ENCODE measurements at regions not wholly inside any gene's neighbourhood (a gene's known extent, or its start where the extent isn't known, plus 50 kb on each side); places are given as distances from the start of the nearest gene placed in this dataset.
"Not testable (repeated sequence)": the region's sequence is repeated elsewhere in the genome, so short reads cannot be mapped to it uniquely, and the experiment has no call there.

DNA sequence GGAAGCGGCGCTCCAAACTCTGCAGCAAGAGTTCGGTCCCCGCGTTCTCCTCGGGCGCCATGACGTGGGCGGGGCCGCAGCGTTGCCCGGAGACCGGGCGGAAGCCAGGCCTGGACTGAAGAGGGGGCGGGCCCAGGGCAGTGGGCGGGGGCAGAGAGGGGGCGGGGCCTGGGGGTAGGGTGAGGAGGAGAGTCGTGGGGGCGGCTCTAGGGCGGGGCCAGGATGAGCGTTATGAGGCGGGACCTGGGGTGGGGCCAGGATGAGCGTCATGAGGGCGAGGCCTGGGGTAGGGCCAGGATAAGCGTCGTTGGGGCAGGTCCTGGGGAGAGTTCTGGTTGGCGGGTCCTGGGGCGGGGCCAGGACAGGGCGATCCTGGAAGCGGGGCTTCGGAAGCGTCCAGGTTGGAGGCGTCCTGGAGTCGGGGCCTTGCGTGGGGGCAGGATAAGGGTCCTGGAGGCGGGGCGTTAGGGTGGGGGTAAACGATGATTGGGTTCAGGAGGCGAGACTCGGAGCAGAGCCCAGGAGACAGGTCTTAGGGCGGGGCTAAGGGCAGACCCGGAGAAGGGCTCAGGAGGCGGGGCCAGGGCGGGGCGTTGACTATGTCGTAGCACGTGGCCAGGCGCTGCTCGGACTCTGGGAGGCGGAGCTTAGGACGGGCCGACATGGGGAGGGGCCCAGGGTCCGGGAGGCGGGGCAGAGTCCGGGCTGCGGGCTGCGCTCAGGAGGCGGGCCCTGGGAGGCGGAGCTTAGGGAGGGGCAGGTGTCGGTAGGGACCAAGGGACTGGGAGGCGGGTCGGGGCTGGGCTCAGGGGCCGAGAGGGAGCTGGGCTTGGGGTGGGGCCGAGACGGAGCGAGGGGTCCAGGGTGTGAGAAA, 131.1 kb upstream of the ALDH3B2 start:
- peak; percentile 99 for DNase-seq (ENCODE audit: low read depth, low spot score)

DNA sequence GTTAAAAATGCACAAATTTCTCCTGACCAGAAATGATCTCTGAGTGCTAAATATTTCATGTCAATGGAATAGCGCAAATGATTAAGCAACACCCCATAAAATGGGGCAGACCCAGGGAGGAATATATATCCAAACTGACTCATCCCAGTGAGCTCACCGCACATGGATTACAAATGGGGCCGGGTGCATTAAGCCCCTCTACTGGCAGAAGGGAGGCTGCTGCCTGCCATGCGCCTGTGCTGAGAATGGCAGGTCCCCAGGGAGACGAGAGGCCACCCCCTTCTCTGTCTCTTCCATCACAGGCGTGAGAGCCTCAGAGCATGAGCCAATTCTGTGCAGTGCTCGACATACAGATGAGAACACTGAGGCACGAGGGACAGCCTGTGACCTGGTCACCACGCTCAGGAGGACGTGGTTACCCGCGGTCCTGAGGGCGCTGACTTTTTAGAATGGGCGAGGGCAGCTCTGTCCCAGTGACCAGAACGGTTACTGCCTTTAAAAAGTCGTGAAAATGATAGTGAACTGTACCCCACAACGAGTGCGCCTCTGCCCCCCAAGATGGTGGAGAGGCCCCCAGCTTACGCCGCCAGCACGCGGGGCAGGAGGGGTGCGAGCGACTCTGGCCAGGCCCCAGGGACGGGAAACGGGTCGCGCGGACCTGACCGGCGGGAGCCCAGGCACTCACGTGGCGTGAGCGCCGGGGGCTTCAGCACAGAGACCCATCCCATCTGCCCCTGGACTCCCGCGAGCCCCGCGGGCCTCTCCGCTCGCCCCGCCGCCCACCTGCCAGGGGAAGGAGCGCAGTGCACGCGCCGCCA, 130.2 kb upstream of the ALDH3B2 start:
- DNase-seq (ENCODE audit: low read depth, low spot score): not testable (repeated sequence)

GRCh38 chr11:67803519-67803918, 129.1 kb upstream of the ALDH3B2 start:
- DNase-seq (ENCODE audit: low read depth, low spot score): not testable (repeated sequence)

DNA sequence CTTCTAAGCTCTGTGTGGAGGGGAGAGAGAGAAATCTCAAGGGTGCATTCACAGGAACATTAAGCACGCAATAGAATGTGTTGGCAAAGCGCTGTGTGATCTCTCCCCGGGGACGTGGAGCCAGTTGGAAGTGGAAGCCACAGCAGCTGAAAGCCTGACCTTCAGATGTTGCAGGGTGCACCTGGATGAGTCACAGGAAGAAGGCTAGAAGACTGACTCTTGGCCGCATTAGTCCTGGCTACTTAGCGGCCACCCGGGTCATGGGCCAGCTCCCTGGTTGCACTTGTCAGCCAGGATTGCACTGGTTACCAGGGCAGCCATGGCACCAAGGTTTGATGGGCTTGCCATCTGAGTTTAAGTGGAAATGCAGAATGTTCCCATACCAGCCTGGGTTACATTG, 128.6 kb upstream of the ALDH3B2 start:
- DNase-seq (ENCODE audit: low read depth, low spot score): not testable (repeated sequence)

- not testable (repeated sequence) for DNase-seq (ENCODE audit: low read depth, low spot score)
Measured at GRCh38 chr11:67802623-67803022, 128.2 kb upstream of the ALDH3B2 start.

GRCh38 chr11:67801397-67801796, 127.0 kb upstream of the ALDH3B2 start:
- DNase-seq (ENCODE audit: low read depth, low spot score): not testable (repeated sequence)

DNA sequence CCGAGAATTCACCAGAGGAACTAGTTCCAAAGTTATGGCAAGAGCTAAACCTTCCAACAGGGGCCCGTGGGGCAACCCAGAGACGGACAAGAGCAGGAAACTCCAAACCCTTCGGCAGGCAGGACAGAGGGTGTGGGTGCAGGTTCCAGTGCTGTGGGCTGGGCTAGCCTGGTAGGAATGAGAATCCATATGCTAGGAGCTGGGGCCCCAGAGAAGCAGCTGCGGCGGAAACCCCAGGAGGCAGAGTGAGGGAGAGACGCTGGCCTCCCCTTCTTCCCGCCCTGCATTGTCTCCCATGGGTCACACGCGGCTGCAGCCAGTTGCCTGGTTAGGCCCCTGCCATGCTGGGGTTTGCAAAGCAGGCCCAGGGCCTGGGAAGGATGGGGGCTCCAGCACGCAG, 126.2 kb upstream of the ALDH3B2 start:
- DNase-seq (ENCODE audit: low read depth, low spot score): not testable (repeated sequence)

GRCh38 chr11:67799808-67800207, 125.4 kb upstream of the ALDH3B2 start:
- not testable (repeated sequence) for DNase-seq (ENCODE audit: low read depth, low spot score)

DNA sequence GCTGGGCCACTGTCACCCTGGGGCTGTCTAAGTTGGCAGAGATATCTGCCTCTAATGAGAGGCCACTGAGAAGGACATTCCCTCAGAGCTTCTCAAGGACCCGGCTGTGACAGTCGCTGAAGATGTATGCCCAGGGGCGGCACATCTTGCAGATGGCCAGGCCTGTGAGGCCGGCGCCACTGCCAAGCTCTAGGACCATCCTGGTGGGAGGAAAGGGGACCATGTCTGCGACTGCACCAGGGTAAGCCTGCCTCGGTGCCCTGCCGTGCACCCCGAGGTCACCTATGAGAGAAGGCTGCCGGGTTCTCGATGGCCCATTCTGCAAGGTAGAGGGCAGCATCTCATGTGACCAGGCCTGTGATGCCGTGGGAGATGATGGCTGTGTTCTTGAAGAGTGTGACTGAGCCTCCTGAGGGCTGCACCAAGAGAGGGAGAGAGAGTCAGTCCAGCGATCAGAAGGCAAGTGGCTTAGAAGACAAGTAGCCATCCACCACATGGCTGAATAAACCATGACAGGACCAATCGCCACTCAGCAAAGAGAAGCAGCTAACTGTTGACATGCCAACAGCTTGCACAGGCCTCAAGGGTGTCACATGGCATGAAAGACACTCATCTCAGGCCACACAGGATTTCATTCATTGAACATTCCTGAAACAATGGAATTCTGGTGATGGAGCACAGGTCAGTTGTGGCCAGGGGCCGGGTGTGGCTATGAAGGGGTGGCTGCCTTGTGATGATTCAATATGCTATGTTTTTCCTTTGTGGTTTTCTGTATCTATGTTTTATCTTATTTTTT, 123.5 kb upstream of the ALDH3B2 start:
- DNase-seq (ENCODE audit: low read depth, low spot score): not testable (repeated sequence)

- no peak for DNase-seq (ENCODE audit: low read depth, low spot score)
Measured at GRCh38 chr11:67795746-67796145, 121.3 kb upstream of the ALDH3B2 start.

DNA sequence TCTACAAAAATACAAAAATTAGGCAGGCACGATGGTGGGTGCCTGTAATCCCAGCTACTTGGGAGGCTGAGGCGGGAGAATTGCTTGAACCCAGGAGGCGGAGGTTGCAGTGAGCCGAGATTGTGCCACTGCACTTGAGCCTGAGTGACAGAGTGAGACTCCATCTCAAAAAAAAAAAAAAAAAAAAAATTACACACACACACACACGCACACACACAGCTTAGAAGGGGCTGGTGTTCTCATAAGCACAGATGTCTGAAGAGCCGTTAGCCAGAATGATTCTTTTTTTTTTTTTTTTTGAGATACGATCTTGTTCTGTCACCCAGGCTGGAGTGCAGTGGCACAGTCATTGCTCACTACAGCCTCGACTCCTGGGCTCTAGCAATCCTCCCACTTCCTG, 119.3 kb upstream of the ALDH3B2 start:
- not testable (repeated sequence) for DNase-seq (ENCODE audit: low read depth, low spot score)

DNA sequence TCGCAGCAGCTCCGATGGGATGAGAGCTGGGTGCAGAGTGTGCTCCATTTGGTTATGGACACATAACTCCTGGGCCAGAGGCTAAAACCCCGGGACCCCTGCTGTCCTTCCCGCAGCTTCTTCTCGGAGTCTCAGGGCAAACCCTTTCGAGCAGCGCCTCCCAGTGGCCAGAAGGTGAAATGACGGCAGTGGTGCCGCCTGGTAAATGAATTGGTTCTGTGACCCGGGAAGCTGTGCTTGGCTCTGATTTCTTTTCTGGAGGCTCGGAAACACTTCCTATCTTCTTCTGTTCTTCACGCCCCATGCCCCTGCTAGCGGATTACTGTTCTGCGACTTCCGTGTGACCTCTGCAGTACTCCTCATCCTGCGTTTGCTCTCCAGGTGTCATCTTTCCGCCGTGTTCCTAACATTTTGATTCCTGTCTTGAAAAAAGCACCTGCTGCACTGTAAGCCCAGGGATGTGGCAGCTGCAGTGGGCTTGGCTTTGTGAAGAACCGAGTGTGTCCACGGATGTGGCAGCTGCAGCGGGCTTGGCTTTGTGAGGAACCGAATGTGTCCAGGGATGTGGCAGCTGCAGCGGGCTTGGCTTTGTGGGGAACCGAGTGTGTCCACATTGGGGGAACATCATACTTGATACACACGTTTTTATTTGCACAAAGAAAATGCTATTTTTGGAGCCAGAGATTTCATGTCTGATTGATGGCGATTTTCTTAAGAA, 118.0 kb upstream of the ALDH3B2 start:
- peak; percentile 58 for DNase-seq (ENCODE audit: low read depth, low spot score)

GRCh38 chr11:67791598-67792170, 117.3 kb upstream of the ALDH3B2 start:
- peak; percentile 52 for DNase-seq (ENCODE audit: low read depth, low spot score)

GRCh38 chr11:67788341-67788695, 113.9 kb upstream of the ALDH3B2 start:
- DNase-seq (ENCODE audit: low read depth, low spot score): not testable (repeated sequence)

GRCh38 chr11:67787681-67788340, 113.4 kb upstream of the ALDH3B2 start:
- DNase-seq (ENCODE audit: low read depth, low spot score): not testable (repeated sequence)

DNA sequence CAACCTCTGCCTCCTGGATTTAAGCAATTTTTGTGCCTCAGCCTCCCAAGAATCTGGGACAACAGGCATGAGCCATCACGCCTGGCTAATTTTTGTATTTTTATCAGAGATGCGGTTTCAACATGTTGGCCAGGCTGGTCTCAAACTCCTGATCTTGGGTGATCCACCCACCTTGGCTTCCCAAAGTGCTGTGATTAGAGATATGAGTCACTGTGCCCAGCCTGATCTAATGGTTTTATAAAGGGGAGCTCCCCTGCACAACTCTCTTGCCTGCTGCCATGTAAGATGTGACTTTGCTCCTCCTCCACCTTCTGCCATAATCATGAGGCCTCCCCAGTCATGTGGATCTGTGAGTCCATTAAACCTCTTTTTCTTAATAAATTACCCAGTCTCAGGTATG, 107.5 kb upstream of the ALDH3B2 start:
- DNase-seq (ENCODE audit: low read depth, low spot score): not testable (repeated sequence)

- not testable (repeated sequence) for DNase-seq (ENCODE audit: low read depth, low spot score)
Measured at GRCh38 chr11:67781506-67781905, 107.1 kb upstream of the ALDH3B2 start.

- DNase-seq (ENCODE audit: low read depth, low spot score): no peak
Measured at GRCh38 chr11:67780056-67780455, 105.6 kb upstream of the ALDH3B2 start.

DNA sequence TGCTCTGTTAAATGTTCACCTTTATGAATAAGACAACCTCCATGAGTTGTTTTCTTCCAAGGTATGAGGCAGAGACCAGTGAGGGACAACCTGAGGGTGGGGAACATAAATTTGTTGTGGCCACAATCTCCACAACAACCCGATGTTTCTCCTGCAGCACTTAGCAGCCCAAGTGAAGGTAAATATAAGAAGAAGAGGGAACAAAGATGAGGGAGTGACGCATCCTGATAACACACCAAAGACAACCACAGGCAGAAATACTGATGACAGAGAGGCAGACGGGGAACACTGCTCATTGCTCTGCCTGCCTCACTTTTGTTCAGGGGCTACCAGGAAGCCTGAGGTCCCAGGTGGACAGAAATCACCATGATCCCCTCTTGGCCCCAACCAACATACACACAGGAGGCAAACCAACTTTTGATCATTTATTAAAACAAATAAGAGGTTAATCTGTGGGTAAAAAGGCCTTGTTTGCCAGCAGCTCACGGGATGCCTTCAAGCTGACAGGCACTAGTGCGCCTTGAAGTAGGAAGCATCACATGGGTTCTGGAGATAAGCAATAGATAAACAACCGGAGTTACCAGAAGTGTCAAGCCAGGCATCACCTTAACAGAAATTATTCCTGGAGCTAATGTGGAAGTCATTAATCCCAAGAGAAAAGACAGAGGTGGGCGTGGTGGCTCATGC, 104.9 kb upstream of the ALDH3B2 start:
- DNase-seq (ENCODE audit: low read depth, low spot score): peak; percentile 15
